ENCODE measurements at regions not wholly inside any gene's neighbourhood (a gene's known extent, or its start where the extent isn't known, plus 50 kb on each side); places are given as distances from the start of the nearest gene placed in this dataset.
"Not testable (repeated sequence)": the region's sequence is repeated elsewhere in the genome, so short reads cannot be mapped to it uniquely, and the experiment has no call there.

DNA sequence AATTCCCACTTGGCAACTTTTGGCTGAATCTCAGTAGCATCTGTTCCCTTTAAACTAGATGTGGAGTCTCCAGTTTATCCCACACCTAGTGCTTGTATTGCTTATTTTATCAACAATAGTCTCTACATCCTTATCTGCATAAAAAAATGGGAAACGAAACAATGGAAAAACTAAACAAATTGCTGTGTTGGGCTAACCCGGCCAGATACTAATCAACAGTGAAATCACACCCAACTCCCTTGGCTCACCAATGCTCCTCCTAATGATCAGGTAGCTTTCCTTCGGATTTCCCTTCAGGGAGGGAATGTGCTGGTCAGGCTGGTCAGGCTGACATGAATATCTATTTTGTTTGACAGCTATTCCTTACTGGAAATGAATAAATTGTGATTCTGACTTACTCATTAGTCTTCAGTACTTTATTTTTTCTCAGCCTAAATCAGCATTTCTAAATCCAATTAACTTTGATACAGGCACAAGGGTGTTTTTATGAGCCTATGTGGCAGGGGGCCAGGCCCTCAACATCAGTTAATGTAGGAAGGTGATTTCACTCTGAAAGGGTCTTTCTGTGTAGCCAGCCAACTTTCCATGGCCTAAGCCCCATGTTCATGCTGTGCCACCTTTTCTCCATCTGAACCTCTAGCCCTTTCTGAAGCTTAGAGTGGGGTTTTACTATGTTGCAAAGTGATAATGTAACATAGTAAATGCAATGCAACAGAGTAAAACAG, 170.5 kb upstream of the NPSR1 start:
- DNase-seq = no peak

DNA sequence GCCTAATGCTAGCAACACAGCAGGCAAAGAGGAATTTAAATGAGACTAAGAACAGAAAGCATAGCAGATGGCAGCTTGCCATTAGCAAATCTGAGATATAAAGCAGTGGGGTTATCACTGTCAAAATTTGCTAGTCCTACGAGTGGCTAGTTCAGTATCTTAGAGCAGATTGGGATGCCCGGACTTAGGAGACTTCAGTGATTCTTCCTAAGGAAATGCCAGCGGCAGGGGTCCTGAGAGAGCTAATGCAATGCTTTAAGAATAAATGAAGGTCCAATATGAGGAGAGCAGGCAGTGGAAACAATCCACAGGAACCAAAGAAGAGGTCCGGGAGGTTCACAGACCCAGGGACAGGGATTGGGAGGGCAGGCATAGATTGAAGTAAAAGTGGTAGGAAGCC, 169.3 kb upstream of the NPSR1 start:
- no peak for DNase-seq

DNA sequence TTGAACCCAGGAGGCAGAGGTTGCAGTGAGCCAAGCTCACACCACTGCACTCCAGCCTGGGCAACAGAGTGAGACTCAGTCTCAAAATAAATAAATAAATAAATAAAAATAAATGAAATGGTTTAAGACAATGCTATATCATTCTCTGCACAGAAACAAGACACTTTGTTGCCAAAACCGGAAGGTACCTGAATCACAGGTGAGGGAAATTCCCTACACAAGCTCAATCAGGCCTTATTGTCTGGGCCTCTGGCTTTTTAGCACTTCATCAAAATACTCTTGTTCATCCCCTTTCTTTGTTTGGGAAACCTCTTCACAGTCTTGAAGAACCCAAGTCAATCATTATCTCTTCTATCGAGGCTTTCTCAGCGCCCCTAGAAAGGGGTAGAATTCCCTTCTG, 166.1 kb upstream of the NPSR1 start:
- no peak for DNase-seq

DNA sequence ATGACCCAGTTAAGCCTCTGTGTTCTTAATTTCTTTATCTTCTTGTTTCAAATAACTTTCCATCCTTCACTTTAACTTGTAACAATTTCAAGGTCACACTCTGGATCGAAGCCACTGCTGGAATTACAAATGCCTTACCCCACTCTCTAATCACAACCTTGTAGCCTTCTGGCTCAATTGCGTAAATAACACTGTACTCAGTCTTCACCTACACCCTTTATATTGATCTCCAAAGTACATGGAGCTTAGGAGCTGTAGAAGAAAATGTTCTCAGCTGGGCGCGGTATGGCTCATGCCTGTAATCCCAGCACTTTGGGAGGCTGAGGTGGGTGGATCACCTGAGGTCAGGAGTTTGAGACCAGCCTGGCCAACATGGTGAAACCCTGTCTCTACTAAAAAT, 164.3 kb upstream of the NPSR1 start:
- no peak for DNase-seq

DNA sequence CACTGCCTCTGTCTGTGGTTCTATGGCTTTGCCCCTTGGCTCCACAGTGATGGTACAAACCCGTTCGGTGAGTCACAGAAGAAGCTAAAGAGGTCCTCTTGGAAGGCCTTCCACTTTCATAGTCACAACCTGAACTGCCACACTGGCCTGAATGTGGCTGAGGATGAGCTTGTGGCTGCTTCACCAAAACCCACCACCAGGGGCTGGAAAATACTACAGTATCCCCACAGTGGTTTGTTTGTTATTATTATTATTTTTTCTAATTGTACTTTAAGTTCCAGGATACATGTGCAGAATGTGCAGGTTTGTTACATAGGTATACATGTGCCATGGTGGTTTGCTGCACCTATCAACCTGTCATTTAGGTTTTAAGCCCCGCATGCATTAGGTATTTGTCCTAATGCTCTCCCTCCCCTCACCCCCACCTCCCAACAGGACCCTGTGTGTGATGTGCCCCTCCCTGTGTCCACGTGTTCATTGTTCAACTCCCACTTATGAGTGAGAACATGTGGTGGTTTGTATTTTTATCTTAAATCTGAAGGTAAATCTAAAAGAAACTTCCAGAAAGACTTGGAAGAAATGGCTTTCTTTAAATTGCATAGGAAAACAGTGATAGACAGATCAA, 160.8 kb upstream of the NPSR1 start:
- DNase-seq = no peak

DNA sequence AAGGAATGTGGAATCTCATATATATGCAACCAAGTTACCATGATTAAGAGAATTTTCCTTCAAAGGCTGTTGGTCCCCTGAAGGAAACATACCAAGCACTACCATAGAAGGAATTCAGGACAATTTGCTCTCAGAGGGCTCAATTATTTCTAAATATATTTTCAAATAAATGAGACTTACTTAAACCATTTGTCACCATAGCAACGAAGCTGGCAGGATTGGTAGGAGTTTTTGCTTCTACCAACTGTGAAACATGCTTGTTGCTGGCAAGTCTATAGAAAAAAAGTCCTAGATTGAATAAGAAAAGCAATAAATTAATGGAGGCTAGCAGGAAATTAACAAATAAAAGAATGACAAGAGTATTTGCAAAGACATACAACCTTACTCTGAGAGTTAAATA, 156.9 kb upstream of the NPSR1 start:
- no peak for DNase-seq

DNA sequence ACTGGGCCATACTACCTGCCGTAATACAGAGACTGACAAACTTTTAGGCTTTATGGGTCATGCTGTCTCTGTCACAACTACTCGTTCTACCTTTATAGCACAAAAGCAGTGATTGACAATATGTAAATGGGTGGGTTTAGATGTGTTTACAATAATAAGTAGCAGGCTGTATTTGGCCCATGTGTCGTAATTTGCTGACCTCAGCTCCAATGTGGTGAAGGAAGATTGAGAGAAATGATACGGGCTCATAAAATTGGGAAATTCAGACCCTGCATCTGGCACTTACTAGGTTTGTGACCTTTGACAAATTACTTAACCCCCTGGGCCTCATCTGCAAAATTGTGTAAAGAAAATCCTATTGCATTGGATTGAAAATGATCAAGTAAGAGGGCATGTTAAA, 150.8 kb upstream of the NPSR1 start:
- no peak for DNase-seq

DNA sequence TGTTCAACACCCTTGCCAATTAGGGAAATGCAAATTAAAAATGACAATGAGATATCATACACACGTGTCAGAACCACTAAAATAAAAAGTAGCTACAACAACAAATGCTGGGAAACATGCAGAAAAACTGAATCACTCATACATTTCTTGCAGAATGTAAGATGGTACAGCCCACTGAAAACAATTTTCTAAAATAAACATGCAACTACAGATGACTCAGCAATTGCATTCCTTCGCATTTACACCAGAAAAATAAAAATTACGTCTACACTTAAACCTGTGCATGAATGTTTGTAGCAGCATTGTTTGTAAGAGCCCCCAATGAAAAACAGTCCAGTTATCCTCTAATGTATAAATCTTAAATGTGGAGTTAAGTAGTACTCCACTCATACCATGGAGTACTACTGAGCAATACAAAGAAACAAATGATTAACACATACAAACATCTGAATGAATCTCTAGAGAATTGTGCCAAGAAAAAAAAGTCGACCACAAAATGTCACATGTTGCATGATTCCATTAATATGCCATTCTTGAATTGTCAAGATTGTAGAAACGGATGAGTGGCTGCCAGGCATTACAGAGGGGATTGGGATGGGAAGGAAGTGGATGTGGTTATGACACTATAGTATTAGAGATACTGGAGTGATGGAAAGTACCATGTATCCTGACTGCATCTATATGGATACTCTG, 134.6 kb upstream of the NPSR1 start:
- no peak for DNase-seq

DNA sequence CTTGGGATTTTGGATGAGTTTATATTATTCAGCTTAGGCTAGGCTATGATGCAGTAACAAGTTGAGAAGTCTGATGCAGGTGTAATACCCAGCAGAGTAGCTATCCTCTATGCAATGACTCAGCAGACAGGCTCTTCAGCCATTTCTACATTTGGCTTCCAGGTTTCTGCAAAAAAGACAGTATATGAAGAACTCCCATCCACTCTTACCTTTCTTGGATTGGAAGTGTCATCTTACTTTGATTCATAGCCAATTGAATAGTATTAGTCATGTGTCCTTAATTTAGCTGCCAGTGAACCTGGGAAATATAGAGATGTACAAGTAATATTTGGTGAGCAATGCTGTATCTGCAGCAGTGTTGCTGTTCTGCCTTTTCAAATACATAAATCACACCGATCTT, 127.8 kb upstream of the NPSR1 start:
- no peak for DNase-seq

DNA sequence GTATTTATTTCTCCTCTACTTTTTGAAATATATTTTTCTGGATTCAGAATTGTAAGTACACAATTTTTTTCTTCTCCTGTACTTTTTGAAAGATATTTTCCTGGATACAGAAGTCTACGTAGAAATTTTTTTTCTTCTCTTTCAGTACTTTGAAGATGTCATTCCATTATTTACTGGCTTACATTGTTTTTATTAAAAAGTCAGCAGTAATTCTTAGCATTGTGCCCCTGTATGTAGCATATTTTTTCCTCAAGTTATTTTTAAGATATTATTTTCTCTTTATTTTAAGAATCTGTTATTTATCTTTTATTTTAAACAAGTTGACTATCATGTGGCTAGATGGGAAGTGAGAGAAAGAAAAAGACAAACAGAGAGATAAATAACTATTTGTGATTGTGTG, 119.0 kb upstream of the NPSR1 start:
- DNase-seq = no peak

DNA sequence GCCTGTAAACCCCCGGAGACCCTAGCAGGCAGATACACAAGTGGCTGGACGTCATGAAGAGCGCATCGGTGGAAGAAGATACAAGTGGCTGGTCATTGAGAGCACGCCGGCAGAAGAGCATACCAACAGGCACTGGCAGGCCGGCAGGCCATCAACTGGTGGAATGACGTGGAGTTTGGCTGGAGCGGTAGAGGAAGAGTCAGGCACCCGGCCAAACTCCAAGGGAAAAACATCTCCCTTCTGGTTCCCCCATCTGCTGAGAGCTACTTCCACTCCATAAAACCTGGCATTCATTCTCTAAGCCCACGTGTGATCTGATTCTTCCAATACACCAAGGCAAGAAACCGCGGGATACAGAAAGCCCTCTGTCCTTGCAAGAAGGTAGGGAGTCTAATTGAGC, 113.4 kb upstream of the NPSR1 start:
- no peak for DNase-seq

DNA sequence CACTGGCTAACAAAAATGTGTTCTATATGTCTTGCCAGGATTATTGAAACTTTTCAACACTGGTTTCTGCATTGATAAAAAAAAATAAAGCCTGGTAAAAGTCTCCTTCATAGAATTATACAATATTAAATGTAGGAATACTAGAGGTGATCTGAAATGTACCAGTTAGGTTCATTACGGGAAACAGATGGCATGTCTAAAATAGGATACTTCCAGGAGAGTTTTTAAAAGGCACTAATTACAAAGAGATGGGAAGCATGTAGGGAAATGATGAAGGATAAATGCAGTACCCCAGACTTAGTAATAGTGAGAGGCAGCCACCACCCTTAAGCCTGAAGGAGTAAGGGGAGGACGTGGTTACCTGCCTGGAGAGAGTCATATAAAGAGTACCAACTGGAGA, 107.0 kb upstream of the NPSR1 start:
- DNase-seq = no peak

DNA sequence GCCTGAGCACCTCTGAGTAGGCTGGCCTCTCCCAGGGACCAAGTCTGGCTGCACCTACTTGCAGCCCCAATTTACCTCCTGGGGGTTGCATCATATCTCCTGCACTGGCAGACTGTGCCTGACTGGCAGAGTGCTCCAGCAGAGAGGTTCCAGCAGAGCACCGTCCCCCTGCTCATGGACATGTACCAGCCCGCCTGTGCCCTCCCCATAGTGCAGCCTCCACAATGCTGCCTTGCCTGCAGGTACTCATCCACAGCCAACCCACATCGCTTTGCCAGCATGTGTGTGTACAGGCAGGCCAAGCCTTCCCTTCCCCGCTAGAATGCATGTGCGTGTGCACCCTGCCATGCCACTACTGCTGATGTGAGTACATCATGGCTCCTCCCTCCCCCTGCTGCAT, 105.5 kb upstream of the NPSR1 start:
- no peak for DNase-seq

DNA sequence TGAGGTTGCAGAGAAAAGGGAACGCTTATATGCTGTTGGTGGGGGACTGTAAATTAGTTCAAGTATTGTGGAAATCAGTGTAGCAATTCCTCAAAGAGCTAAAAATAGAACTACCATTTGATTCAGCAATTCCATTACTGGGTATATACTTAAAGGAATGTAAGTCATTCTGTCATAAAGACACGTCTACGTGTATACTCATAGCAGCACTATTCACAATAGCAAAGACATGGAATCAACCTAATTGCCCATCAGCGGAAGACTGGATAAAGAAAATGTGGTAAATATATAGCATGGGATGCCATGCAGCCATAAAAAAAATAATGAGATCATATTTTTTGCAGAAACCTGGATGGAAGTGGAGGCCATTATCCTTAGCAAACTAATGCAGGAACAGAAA, 100.0 kb upstream of the NPSR1 start:
- no peak for DNase-seq

DNA sequence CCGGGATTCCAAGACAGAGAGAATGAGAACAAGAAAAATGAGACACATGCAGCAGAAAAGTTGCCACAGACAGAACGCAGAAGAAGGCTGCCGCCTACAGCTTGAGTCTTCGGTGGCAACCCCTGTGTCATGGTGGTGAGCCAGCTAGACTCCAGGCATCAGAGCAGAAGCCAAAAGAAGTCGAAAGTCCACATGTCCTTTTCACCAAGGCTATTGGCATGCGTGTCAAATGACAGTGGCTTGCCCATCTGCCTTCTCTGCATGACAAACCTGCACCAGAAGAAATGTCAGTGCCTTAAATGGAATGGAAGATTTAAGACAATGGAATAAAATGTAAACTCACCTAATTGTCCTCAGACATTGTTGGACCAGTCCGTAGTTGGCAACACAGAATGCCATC, 93.9 kb upstream of the NPSR1 start:
- DNase-seq = no peak

DNA sequence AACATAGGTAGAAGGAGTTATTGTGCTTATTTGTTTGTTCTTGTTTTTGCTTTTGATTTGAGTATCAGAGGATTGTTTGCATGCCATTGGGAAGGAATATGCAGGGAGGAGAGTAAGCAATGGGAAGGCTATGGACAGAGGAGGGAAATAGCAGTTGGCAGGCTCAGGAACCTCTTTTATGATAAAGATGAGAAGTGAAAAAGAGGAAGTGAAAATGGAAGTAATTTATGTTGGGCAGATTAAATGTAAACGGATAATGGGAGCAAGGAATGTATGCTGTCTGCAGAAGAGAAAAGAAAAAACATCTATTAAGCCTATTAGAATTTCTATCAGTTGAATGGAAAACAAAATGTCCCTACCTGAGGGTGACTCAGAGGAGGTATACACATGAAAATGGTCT, 90.1 kb upstream of the NPSR1 start:
- no peak for DNase-seq

DNA sequence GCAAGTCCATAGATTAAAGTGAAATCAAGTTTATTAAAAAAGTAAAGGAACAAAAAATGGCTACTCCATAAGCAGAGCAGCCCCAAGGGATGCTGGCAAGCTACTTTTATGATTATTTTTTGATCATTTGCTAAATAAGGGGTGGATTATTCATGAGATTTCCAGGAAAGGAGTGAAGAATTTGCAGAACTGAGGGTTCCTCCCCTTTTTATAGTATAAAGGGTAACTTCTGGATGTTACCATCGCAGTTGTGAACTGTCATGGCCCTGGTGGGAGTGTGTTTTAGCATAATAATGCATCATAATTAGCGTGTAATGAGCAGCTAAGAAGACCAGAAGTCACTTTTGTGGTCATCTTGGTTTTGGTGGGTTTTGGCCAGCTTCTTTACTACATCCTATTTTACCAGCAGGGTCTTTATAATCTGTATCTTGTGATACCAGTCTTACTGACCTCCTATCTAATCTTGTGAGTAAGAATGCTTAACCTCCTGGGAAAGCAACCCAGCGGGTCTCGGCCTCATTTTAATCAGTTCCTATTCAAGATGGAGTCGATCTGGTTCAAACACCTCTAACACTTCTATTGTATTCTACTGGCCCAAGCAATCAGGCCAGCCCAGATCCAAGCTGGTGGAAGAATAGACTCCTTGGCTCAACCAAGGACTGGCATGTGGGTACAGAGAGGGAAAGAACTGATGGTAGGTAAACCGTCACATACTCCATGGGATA, 87.9 kb upstream of the NPSR1 start:
- DNase-seq = no peak

DNA sequence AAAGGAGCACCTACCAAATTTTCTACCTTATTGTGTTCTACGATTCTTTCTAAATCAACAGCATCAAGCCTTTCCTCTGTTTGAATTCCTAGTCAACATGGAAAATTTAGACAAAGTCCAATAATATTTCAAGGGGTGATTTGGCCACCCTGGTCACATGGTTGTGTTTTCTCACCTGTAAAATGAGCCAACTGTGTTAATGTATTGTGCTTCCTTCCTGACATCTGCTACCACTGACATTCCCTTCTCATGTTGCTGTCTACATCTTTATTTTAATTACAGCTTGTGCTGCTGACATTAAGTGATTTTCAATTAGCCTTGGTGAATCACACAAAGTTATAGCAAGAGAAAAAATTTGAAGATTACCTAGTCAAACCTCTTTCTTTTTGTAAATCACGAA, 83.0 kb upstream of the NPSR1 start:
- no peak for DNase-seq

DNA sequence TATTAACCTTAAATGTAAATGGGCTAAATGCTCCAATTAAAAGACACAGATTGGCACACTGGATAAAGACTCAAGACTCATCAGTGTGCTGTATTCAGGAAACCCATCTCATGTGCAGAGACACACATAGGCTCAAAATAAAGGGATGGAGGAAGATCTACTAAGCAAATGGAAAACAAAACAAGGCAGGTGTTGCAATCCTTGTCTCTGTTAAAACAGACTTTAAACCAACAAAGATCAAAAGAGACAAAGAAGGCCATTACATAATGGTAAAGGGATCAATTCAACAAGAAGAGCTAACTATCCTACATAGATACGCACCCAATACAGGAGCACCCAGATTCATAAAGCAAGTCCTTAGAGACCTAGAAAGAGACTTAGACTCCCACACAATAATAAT, 80.1 kb upstream of the NPSR1 start:
- not testable (repeated sequence) for DNase-seq

DNA sequence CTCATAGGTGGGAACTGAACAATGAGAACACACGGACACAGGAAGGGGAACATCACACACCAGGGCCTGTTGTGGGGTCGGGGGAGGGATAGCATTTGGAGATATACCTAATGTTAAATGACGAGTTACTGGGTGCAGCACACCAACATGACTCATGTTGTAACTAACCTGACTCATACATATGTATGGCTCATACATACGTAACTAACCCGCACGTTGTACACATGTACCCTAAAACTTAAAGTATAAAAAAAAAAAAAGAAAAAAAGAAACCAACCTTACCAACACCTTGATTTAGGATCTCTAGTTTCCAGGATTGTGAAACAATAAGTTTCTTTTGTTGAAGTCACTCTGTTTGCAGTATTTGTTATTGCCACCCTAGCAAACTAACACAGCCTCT, 76.3 kb upstream of the NPSR1 start:
- not testable (repeated sequence) for DNase-seq

DNA sequence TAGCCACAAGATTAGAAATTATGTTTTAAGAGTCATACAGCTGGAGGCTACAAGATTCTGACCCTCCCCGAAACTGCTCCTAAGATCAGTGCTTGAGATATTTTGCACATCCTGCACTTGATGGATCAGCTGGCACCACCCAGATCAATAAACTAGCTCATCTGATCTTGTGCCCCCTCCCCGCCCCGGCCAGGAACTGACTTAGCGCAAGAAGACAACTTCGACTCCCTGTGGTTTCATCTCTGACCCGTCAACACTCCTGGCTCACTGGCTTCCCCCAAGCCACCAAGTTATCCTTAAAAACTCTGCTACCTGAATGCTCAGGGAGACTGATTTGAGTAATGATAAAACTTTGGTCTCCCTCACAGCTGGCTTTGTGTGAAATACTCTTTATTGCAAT, 73.5 kb upstream of the NPSR1 start:
- DNase-seq = no peak

DNA sequence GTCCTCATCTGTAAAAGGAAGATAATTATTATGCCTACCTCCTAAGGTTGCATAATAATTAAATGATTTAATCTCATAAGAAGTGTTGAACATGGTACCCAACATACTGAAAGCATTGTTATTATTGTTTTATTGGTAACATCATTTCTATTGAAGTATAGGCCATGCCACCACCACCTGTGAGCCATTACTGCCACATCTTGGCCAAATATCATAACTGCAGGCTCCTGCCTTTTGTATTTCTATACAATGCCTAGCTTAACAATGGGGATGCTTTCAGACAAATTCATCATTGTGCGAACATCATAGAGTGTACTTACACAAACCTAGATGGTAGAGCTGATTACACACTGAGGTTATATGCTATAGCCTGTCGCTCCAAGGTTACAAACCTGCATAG, 61.1 kb upstream of the NPSR1 start:
- no peak for DNase-seq
